Tibial nerve (tissue), 3 donors: ENCODE measurements at regions not wholly inside any gene's neighbourhood (a gene's known extent, or its start where the extent isn't known, plus 50 kb on each side); places are given as distances from the start of the nearest gene placed in this dataset.

Source experiments
- POLR2A ChIP-seq, 2 donors: fragments of 450-650 bp; IDR thresholded peaks; one replicate each; pipeline ENCODE4 v1.6.1; 2017; ENCODE audit warnings: antibody characterized with exemption in 2 of 2, mild to moderate bottlenecking in 2 of 2, moderate library complexity in 2 of 2
- TF ChIP-seq, protein P1 (sequence below), 5 experiments: fragments of 200-600 bp in 3 of 5; fragments of 450-650 bp in 2 of 5; sonication (generic) in 3 of 5; IDR thresholded peaks; one replicate each; pipeline ENCODE4 v1.5.1; 2016 to 2019; ENCODE audit warnings: antibody characterized with exemption in 5 of 5, mild to moderate bottlenecking in 3 of 5, moderate library complexity in 2 of 5

GRCh38 chr7:135801877-135802276, 53.3 kb upstream of the FAM180A start:
- TF ChIP-seq, protein P1, sequence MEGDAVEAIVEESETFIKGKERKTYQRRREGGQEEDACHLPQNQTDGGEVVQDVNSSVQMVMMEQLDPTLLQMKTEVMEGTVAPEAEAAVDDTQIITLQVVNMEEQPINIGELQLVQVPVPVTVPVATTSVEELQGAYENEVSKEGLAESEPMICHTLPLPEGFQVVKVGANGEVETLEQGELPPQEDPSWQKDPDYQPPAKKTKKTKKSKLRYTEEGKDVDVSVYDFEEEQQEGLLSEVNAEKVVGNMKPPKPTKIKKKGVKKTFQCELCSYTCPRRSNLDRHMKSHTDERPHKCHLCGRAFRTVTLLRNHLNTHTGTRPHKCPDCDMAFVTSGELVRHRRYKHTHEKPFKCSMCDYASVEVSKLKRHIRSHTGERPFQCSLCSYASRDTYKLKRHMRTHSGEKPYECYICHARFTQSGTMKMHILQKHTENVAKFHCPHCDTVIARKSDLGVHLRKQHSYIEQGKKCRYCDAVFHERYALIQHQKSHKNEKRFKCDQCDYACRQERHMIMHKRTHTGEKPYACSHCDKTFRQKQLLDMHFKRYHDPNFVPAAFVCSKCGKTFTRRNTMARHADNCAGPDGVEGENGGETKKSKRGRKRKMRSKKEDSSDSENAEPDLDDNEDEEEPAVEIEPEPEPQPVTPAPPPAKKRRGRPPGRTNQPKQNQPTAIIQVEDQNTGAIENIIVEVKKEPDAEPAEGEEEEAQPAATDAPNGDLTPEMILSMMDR (IDR thresholded peaks at IDR 0.05), result no peak
- no peak for TF ChIP-seq POLR2A (IDR thresholded peaks at IDR 0.05)
